ENCODE measurements at regions not wholly inside any gene's neighbourhood (a gene's known extent, or its start where the extent isn't known, plus 50 kb on each side); places are given as distances from the start of the nearest gene placed in this dataset.

GRCh38 chr5:167577616-167578015 lies 713.8 kb upstream of the WWC1 start:
- no peaks in the 10 kb centered on the region for H3K9me3 ChIP-seq
- no peak overlapping the region for H3K27ac ChIP-seq
- WGBS, 5 donors = 82 to 94% (median 88%) methylated on average over 8 of the region's 8 CpGs
- TF ChIP-seq POLR2AphosphoS5 (IDR thresholded peaks at IDR 0.05) (no peak), POLR2A (IDR thresholded peaks at IDR 0.05) (no peak), CTCF (IDR thresholded peaks at IDR 0.05 in 8 of 11, conservative IDR thresholded peaks at IDR 0.05 in 3 of 11) (no peak)
- H3K36me3 ChIP-seq = no peaks in the 10 kb centered on the region
- intact Hi-C loops (cut with DNase I; ENCODE audit: low total_unique reads) = no loop called here
- H3K4me3 ChIP-seq = no peak overlapping the region
- peaks cover 0 to 47% (median 13%) of the 10 kb centered on the region in 7 donors for H3K27me3 ChIP-seq (replicated peaks in 1 of 7)
- peaks cover 0 to 12% (median 0%) of the 10 kb centered on the region in 6 donors for H3K4me1 ChIP-seq
- DNase-seq = no peak

- H3K4me3 ChIP-seq = no peak overlapping the region
- TF ChIP-seq CTCF (IDR thresholded peaks at IDR 0.05 in 8 of 11, conservative IDR thresholded peaks at IDR 0.05 in 3 of 11) = no peak
- no peak for TF ChIP-seq POLR2AphosphoS5 (IDR thresholded peaks at IDR 0.05)
- TF ChIP-seq POLR2A (IDR thresholded peaks at IDR 0.05) = no peak
- DNase-seq = no peak
- no peaks in the 10 kb centered on the region for H3K9me3 ChIP-seq
- no peak overlapping the region for H3K27ac ChIP-seq
- intact Hi-C loops (cut with DNase I; ENCODE audit: low total_unique reads) = no loop called here
- H3K27me3 ChIP-seq (replicated peaks in 1 of 7) = peaks cover 0 to 33% (median 6%) of the 10 kb centered on the region in 7 donors
- 84 to 90% (median 88%) methylated on average over 6 of the region's 6 CpGs for WGBS, 5 donors
- no peaks in the 10 kb centered on the region for H3K36me3 ChIP-seq
- H3K4me1 ChIP-seq = peaks cover 0 to under 1% (median 0%) of the 10 kb centered on the region in 6 donors
Measured at GRCh38 chr5:167578977-167579692, 712.3 kb upstream of the WWC1 start.

GRCh38 chr5:167579693-167580055 lies 711.8 kb upstream of the WWC1 start:
- WGBS, 5 donors = 87 to 94% (median 93%) methylated on average over 5 of the region's 5 CpGs
- no peak for DNase-seq
- H3K4me3 ChIP-seq = no peak overlapping the region
- H3K27ac ChIP-seq = no peak overlapping the region
- no peaks in the 10 kb centered on the region for H3K36me3 ChIP-seq
- H3K4me1 ChIP-seq = no peaks in the 10 kb centered on the region
- TF ChIP-seq POLR2AphosphoS5 (IDR thresholded peaks at IDR 0.05) (no peak), CTCF (IDR thresholded peaks at IDR 0.05 in 8 of 11, conservative IDR thresholded peaks at IDR 0.05 in 3 of 11) (no peak), POLR2A (IDR thresholded peaks at IDR 0.05) (no peak)
- H3K9me3 ChIP-seq = no peaks in the 10 kb centered on the region
- intact Hi-C loops (cut with DNase I; ENCODE audit: low total_unique reads) = no loop called here
- peaks cover 0 to 28% (median under 1%) of the 10 kb centered on the region in 7 donors for H3K27me3 ChIP-seq (replicated peaks in 1 of 7)

GRCh38 chr5:167580608-167581007 lies 710.8 kb upstream of the WWC1 start:
- WGBS, 5 donors = 86 to 92% (median 90%) methylated on average over 13 of the region's 13 CpGs
- Histone ChIP-seq H3K27ac (no peak overlapping the region), H3K4me3 (no peak overlapping the region), H3K36me3 (no peaks in the 10 kb centered on the region), H3K9me3 (no peaks in the 10 kb centered on the region), H3K27me3 (replicated peaks in 1 of 7) (peaks cover 0 to 19% (median 0%) of the 10 kb centered on the region in 7 donors), H3K4me1 (no peaks in the 10 kb centered on the region)
- TF ChIP-seq POLR2AphosphoS5 (IDR thresholded peaks at IDR 0.05) (no peak), CTCF (IDR thresholded peaks at IDR 0.05 in 8 of 11, conservative IDR thresholded peaks at IDR 0.05 in 3 of 11) (no peak), POLR2A (IDR thresholded peaks at IDR 0.05) (no peak)
- intact Hi-C loops (cut with DNase I; ENCODE audit: low total_unique reads) = no loop called here
- no peak for DNase-seq
